Endodermal cell (in vitro differentiated cells): ENCODE measurements at regions not wholly inside any gene's neighbourhood (a gene's known extent, or its start where the extent isn't known, plus 50 kb on each side); places are given as distances from the start of the nearest gene placed in this dataset.

ENCODE experiments used
- DNase-seq: peaks from one replicate; pipeline ENCODE4 v3.0.0-alpha.2; 2017
- H3K27ac ChIP-seq: 2 replicates; pipeline ENCODE4 v1.5.1; 2013; ENCODE audit warnings: mild to moderate bottlenecking, low read depth, low read length, moderate library complexity
- H3K27me3 ChIP-seq: 2 replicates; pipeline ENCODE4 v1.6.1; 2013; ENCODE audit warnings: mild to moderate bottlenecking, low read length, moderate library complexity; ENCODE audit not compliant: insufficient read depth, control insufficient read depth, poor library complexity, severe bottlenecking
- H3K36me3 ChIP-seq: 2 replicates; pipeline ENCODE4 v1.7.0; 2013; ENCODE audit warnings: mild to moderate bottlenecking, low read length, moderate library complexity; ENCODE audit not compliant: control insufficient read depth, insufficient read depth
- H3K4me1 ChIP-seq: one replicate; pipeline ENCODE4 v1.7.0; 2013; ENCODE audit warnings: low read length; ENCODE audit not compliant: control insufficient read depth, insufficient read depth
- H3K4me3 ChIP-seq: 2 replicates; pipeline ENCODE4 v1.5.1; 2013; ENCODE audit warnings: mild to moderate bottlenecking, low read length, moderate library complexity
- H3K9ac ChIP-seq: 2 replicates; pipeline ENCODE4 v1.6.1; 2013; ENCODE audit warnings: mild to moderate bottlenecking, low read length, moderate library complexity; ENCODE audit not compliant: poor library complexity, severe bottlenecking; ENCODE audit errors: extremely low read depth
- H3K9me3 ChIP-seq: 2 replicates; pipeline ENCODE4 v1.6.1; 2013; ENCODE audit warnings: mild to moderate bottlenecking, low read length, moderate library complexity; ENCODE audit not compliant: control insufficient read depth
- H3K27ac Mint-ChIP-seq: 2 replicates; pipeline ENCODE4 v1.8.0; 2020; ENCODE audit warnings: mixed read lengths
- H3K27me3 Mint-ChIP-seq: 2 replicates; pipeline ENCODE4 v1.8.0; 2021; ENCODE audit warnings: mild to moderate bottlenecking, mixed read lengths; ENCODE audit not compliant: insufficient read depth
- H3K36me3 Mint-ChIP-seq: 2 replicates; pipeline ENCODE4 v1.8.0; 2020; ENCODE audit warnings: low read depth, mixed read lengths
- H3K4me1 Mint-ChIP-seq: 2 replicates; pipeline ENCODE4 v1.8.0; 2020; ENCODE audit warnings: mixed read lengths
- H3K4me3 Mint-ChIP-seq: 2 replicates; pipeline ENCODE4 v1.8.0; 2020; ENCODE audit warnings: mild to moderate bottlenecking, moderate library complexity, mixed read lengths
- H3K9me3 Mint-ChIP-seq: 2 replicates; pipeline ENCODE4 v1.8.0; 2020; ENCODE audit warnings: mild to moderate bottlenecking, mixed read lengths
- CTCF ChIP-seq: fragments of 200-600 bp; sonication (generic); conservative IDR thresholded peaks from 2 replicates; pipeline ENCODE4 v1.5.0; 2021; ENCODE audit warnings: antibody characterized with exemption, mild to moderate bottlenecking
- WGBS, 2 experiments: methylation state at CpG; one replicate each; pipeline versions ENCODE4 v1.1.5 to v1.1.7; 2013; ENCODE audit warnings: missing lambda C conversion rate in 2 of 2, mixed read lengths in 1 of 2; ENCODE audit not compliant: insufficient coverage in 1 of 2, insufficient read length in 1 of 2; 5-methylcytosine and 5-hydroxymethylcytosine counted together

DNA sequence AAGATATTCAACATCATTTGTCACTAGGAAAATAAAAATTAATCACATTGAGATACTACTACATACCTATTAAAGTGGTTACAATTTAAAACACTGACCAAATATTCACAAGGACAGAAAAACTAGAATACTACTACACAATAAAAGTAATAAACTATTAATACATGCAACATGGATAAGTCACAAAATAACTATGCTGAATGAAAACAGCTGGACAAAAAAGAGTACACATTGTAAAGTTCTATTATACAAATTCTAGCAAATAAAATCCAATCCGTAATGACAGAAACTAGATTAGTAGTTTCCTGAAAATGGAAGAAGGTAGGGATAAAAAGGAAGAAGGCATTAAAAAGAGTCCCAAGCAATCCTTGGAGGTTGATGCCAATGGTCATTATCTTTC, 348.7 kb upstream of the PTBP2 start:
- H3K9me3 Mint-ChIP-seq, result no peaks in the 10 kb centered on the region
- no peak overlapping the region for H3K27ac Mint-ChIP-seq
- H3K36me3 Mint-ChIP-seq, result no peaks in the 10 kb centered on the region
- H3K4me1 Mint-ChIP-seq, result peaks cover 10% of the 10 kb centered on the region
- DNase-seq, result no peak
- peaks cover 5% of the 10 kb centered on the region for H3K4me1 ChIP-seq
- H3K4me3 ChIP-seq, result no peak overlapping the region
- H3K36me3 ChIP-seq, result no peaks in the 10 kb centered on the region
- no peak overlapping the region for H3K9ac ChIP-seq
- H3K27me3 Mint-ChIP-seq, result no peaks in the 10 kb centered on the region
- H3K4me3 Mint-ChIP-seq, result no peak overlapping the region
- peaks cover 10% of the 10 kb centered on the region for H3K9me3 ChIP-seq
- TF ChIP-seq CTCF, result no peak
- 60 to 100% methylated on average over 1 of the region's 1 CpG for WGBS, 2 experiments
- H3K27ac ChIP-seq, result no peak overlapping the region
- no peaks in the 10 kb centered on the region for H3K27me3 ChIP-seq

DNA sequence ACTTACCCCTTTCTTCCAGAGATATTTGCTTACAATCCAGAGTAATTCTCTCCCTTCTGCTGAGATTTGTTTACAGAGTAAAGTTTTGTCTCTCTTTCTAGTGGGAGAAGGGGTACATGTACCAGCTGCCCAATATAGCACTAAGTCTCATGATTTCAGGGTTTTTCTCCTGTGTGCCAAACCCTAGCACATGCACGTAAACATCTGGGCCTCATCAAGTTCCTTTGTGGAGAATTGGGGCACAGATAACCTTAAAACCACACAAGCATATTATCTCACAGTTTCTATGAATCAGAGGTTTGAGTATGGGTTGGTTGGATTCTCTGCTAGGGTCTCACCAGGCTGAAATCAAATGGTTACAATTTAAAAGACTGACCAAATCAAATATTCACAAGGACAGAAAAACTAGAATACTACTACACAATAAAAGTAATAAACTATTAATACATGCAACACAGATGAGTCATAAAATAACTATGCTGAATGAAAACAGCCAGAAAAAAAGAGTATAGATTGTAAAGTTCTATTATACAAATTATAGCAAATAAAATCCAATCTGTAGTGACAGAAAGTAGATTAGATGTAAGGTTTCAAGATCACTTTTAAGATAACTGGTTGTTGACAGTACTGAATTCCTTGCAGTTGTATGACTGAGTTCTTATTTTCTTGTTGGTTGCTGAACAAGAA, 347.4 kb upstream of the PTBP2 start:
- no peak overlapping the region for H3K9ac ChIP-seq
- H3K27ac ChIP-seq, result no peak overlapping the region
- no peak overlapping the region for H3K4me3 ChIP-seq
- TF ChIP-seq CTCF, result no peak
- H3K4me1 ChIP-seq, result peaks cover 5% of the 10 kb centered on the region
- Mint-ChIP-seq H3K36me3 (no peaks in the 10 kb centered on the region), H3K9me3 (no peaks in the 10 kb centered on the region), H3K4me3 (no peak overlapping the region), H3K27ac (no peak overlapping the region), H3K27me3 (no peaks in the 10 kb centered on the region), H3K4me1 (peaks cover 10% of the 10 kb centered on the region)
- no peak for DNase-seq
- H3K36me3 ChIP-seq, result no peaks in the 10 kb centered on the region
- no peaks in the 10 kb centered on the region for H3K27me3 ChIP-seq
- peaks cover 10% of the 10 kb centered on the region for H3K9me3 ChIP-seq
- 100% methylated on average over 1 of the region's 1 CpG; no CpG with 5 or more reads in 1 of the 2 experiments for WGBS, 2 experiments

DNA sequence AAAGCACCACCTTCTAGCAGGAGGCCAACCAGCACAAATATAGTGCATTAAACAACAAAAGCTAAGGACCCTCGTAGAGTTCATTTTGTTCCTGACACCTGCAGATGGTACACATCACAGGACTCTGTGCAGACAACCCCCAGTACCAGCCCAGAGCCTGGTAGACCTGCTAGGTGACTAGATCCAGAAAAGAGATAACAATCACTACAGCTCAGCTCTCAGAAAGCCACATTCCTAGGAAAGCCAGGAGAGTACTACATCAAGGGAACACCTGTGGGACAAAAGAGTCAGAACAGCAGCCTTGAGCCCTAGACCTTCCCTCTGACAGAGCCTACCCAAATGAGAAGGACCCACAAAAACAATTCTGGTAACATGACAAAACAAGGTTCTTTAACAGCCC, 344.7 kb upstream of the PTBP2 start:
- Mint-ChIP-seq H3K4me1 (peaks cover 10% of the 10 kb centered on the region), H3K4me3 (no peak overlapping the region), H3K9me3 (peaks cover 4% of the 10 kb centered on the region), H3K36me3 (no peaks in the 10 kb centered on the region), H3K27me3 (no peaks in the 10 kb centered on the region), H3K27ac (no peak overlapping the region)
- H3K9ac ChIP-seq, result no peak overlapping the region
- peaks cover 10% of the 10 kb centered on the region for H3K9me3 ChIP-seq
- 93 to 100% methylated on average over 1 of the region's 1 CpG for WGBS, 2 experiments
- no peak overlapping the region for H3K4me3 ChIP-seq
- no peak for TF ChIP-seq CTCF
- peaks cover 5% of the 10 kb centered on the region for H3K4me1 ChIP-seq
- DNase-seq, result no peak
- no peak overlapping the region for H3K27ac ChIP-seq
- no peaks in the 10 kb centered on the region for H3K27me3 ChIP-seq
- no peaks in the 10 kb centered on the region for H3K36me3 ChIP-seq
